Caco-2 (cell line): ENCODE measurements at regions not wholly inside any gene's neighbourhood (a gene's known extent, or its start where the extent isn't known, plus 50 kb on each side); places are given as distances from the start of the nearest gene placed in this dataset.

Experiments
- BruUV-seq: library from RNA; stranded (reverse); fragments of 400-500 nt; replicated peaks from 2 replicates; lab custom pipeline; 2021; lab: Mats Ljungman, UMichigan
- CTCF ChIA-PET: fragments of 300-600 bp; sonication (Branson Sonifier 250); formaldehyde crosslinking; loops from one replicate; lab custom pipeline; 2022; ENCODE audit warnings: antibody characterized with exemption; lab: Charles Lee
- POLR2A ChIA-PET: fragments of 300-600 bp; sonication (Branson Sonifier 250); formaldehyde crosslinking; loops from one replicate; lab custom pipeline; 2022; ENCODE audit warnings: antibody characterized with exemption; lab: Charles Lee
- DNase-seq, 2 experiments: peaks; one replicate each; pipeline versions ENCODE4 v3.0.0 to v3.0.0-alpha.2; 2020 to 2022
- H3K27me3 ChIP-seq: replicated peaks from 2 replicates; pipeline ENCODE4 v1.6.0; 2011; ENCODE audit warnings: low read length; ENCODE audit not compliant: control insufficient read depth, insufficient read depth
- H3K36me3 ChIP-seq: 2 replicates; pipeline ENCODE4 v1.5.1; 2011; ENCODE audit warnings: low read length; ENCODE audit not compliant: control insufficient read depth, insufficient read depth
- H3K4me1 ChIP-seq: fragments of 250-450 bp; sonication (Bioruptor Pico); 2 replicates; pipeline ENCODE4 v1.5.1; 2020; ENCODE audit warnings: mild to moderate bottlenecking
- H3K4me3 ChIP-seq: 2 replicates; pipeline ENCODE4 v1.5.1; 2011; ENCODE audit warnings: low read depth, mild to moderate bottlenecking, control low read depth, low read length
- H3K9me3 ChIP-seq: fragments of 250-450 bp; sonication (Bioruptor Pico); 2 replicates; pipeline ENCODE4 v1.5.1; 2020; ENCODE audit warnings: mild to moderate bottlenecking, moderate library complexity
- H3K27ac Mint-ChIP-seq: one replicate; pipeline ENCODE4 v1.8.0; 2022; ENCODE audit warnings: mixed read lengths; ENCODE audit not compliant: unreplicated experiment
- H3K27me3 Mint-ChIP-seq: one replicate; pipeline ENCODE4 v1.8.0; 2022; ENCODE audit warnings: mixed read lengths; ENCODE audit not compliant: insufficient read depth, unreplicated experiment
- H3K36me3 Mint-ChIP-seq: one replicate; pipeline ENCODE4 v1.8.0; 2022; ENCODE audit warnings: mild to moderate bottlenecking, mixed read lengths; ENCODE audit not compliant: insufficient read depth, unreplicated experiment
- H3K4me1 Mint-ChIP-seq: one replicate; pipeline ENCODE4 v1.8.0; 2022; ENCODE audit warnings: low read depth, mixed read lengths; ENCODE audit not compliant: unreplicated experiment
- H3K4me3 Mint-ChIP-seq: one replicate; pipeline ENCODE4 v1.8.0; 2022; ENCODE audit warnings: mild to moderate bottlenecking, moderate library complexity, mixed read lengths; ENCODE audit not compliant: unreplicated experiment
- H3K9me3 Mint-ChIP-seq: one replicate; pipeline ENCODE4 v1.8.0; 2022; ENCODE audit warnings: mixed read lengths; ENCODE audit not compliant: unreplicated experiment
- intact Hi-C: fragments of 100-400 bp; cut with micrococcal nuclease; formaldehyde crosslinking; loops from one replicate; pipeline ENCODE4 v1.10.0; 2022; ENCODE audit not compliant: unreplicated experiment
- TF ChIP-seq, protein P1 (sequence below), 2 experiments: fragments of 200-600 bp in 1 of 2; IDR thresholded peaks; 1 replicate in 1 of 2; 2 replicates in 1 of 2; pipeline versions ENCODE4 v1.5.1 to v1.8.0; 2011 to 2022; ENCODE audit warnings: antibody characterized with exemption in 1 of 2, control low read depth in 1 of 2, inconsistent platforms in 1 of 2, low read depth in 1 of 2, low read length in 1 of 2, mild to moderate bottlenecking in 1 of 2, moderate library complexity in 1 of 2; ENCODE audit not compliant: insufficient read depth in 1 of 2, severe bottlenecking in 1 of 2, unreplicated experiment in 1 of 2

DNA sequence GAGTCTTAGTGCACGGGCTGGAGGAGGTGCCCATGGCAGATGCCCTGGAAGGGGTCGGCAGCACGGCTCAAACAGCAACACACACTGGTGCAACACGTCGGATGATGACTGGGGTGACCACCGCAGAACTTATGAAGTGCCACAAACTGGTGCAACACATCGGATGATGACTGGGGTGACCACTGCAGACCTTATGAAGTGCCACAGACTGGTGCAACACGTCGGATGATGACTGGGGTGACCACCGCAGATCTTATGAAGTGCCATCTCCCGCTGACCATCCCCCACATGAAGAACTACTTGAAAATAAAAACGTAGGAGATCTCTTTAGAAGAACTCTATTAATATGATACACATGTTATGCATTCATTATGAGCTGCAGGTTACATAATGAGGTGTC, 218.3 kb downstream of the TBXT start:
- no peak overlapping the region for H3K27ac Mint-ChIP-seq
- H3K27me3 ChIP-seq, result no peaks in the 10 kb centered on the region
- intact Hi-C loops, result no loop called here
- no peak for DNase-seq
- TF ChIP-seq, protein P1, sequence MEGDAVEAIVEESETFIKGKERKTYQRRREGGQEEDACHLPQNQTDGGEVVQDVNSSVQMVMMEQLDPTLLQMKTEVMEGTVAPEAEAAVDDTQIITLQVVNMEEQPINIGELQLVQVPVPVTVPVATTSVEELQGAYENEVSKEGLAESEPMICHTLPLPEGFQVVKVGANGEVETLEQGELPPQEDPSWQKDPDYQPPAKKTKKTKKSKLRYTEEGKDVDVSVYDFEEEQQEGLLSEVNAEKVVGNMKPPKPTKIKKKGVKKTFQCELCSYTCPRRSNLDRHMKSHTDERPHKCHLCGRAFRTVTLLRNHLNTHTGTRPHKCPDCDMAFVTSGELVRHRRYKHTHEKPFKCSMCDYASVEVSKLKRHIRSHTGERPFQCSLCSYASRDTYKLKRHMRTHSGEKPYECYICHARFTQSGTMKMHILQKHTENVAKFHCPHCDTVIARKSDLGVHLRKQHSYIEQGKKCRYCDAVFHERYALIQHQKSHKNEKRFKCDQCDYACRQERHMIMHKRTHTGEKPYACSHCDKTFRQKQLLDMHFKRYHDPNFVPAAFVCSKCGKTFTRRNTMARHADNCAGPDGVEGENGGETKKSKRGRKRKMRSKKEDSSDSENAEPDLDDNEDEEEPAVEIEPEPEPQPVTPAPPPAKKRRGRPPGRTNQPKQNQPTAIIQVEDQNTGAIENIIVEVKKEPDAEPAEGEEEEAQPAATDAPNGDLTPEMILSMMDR (IDR thresholded peaks at IDR 0.05; ENCODE audit: insufficient read depth in 1 of 2, low read depth in 1 of 2, low read length in 1 of 2, severe bottlenecking in 1 of 2, unreplicated experiment in 1 of 2), result no peak
- ChIA-PET POLR2A (no interaction called here), CTCF (no interaction called here)
- peaks cover 16% of the 10 kb centered on the region for H3K27me3 Mint-ChIP-seq
- no peaks in the 10 kb centered on the region for H3K4me1 Mint-ChIP-seq
- H3K4me3 Mint-ChIP-seq, result no peak overlapping the region
- no peaks in the 10 kb centered on the region for H3K9me3 ChIP-seq
- H3K36me3 ChIP-seq, result no peaks in the 10 kb centered on the region
- BruUV-seq, result no TSS peak
- H3K9me3 Mint-ChIP-seq, result no peaks in the 10 kb centered on the region
- no peaks in the 10 kb centered on the region for H3K4me1 ChIP-seq
- H3K4me3 ChIP-seq, result no peak overlapping the region
- H3K36me3 Mint-ChIP-seq, result no peaks in the 10 kb centered on the region

DNA sequence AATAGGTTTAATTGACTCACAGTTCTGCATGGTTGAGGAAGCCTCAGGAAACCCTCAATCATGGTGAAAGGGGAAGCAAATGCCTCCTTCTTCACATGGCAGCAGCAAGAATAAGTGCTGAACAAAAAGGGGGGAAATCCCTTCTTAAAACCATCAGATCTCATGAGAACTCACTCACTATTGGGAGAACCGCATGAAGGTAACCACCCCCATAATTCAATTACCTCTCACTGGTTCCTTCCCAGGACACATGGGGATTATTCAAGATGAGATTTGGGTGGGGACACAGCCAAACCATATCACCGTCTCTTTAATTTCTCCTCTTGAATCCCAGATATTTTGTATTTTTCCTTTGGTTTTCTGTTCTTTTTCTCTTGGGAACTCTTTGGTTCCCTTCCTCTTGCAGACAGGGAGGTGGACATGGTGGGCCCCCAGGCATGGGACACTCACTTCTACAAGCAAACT, 223.6 kb downstream of the TBXT start:
- Histone ChIP-seq H3K36me3 (no peaks in the 10 kb centered on the region), H3K4me3 (no peak overlapping the region), H3K27me3 (no peaks in the 10 kb centered on the region), H3K9me3 (no peaks in the 10 kb centered on the region), H3K4me1 (no peaks in the 10 kb centered on the region)
- no peak for DNase-seq
- Mint-ChIP-seq H3K27me3 (peaks cover 3% of the 10 kb centered on the region), H3K4me1 (no peaks in the 10 kb centered on the region), H3K4me3 (no peak overlapping the region), H3K36me3 (no peaks in the 10 kb centered on the region), H3K27ac (no peak overlapping the region), H3K9me3 (no peaks in the 10 kb centered on the region)
- CTCF ChIA-PET, result no interaction called here
- intact Hi-C loops, result no loop called here
- TF ChIP-seq, protein P1 (IDR thresholded peaks at IDR 0.05; ENCODE audit: insufficient read depth in 1 of 2, low read depth in 1 of 2, low read length in 1 of 2, severe bottlenecking in 1 of 2, unreplicated experiment in 1 of 2), result no peak
- POLR2A ChIA-PET, result no interaction called here
- BruUV-seq, result no TSS peak

GRCh38 chr6:165941786-165942185, 225.9 kb downstream of the TBXT start:
- H3K4me1 ChIP-seq, result no peaks in the 10 kb centered on the region
- CTCF ChIA-PET, result no interaction called here
- H3K36me3 ChIP-seq, result no peaks in the 10 kb centered on the region
- H3K36me3 Mint-ChIP-seq, result no peaks in the 10 kb centered on the region
- no peak overlapping the region for H3K4me3 Mint-ChIP-seq
- POLR2A ChIA-PET, result no interaction called here
- H3K27ac Mint-ChIP-seq, result no peak overlapping the region
- intact Hi-C loops, result no loop called here
- H3K4me3 ChIP-seq, result no peak overlapping the region
- no TSS peak for BruUV-seq
- TF ChIP-seq, protein P1 (IDR thresholded peaks at IDR 0.05; ENCODE audit: insufficient read depth in 1 of 2, low read depth in 1 of 2, low read length in 1 of 2, severe bottlenecking in 1 of 2, unreplicated experiment in 1 of 2), result no peak
- no peaks in the 10 kb centered on the region for H3K27me3 ChIP-seq
- no peaks in the 10 kb centered on the region for H3K9me3 Mint-ChIP-seq
- H3K27me3 Mint-ChIP-seq, result no peaks in the 10 kb centered on the region
- H3K4me1 Mint-ChIP-seq, result no peaks in the 10 kb centered on the region
- H3K9me3 ChIP-seq, result no peaks in the 10 kb centered on the region
- no peak for DNase-seq
